Esophagus muscularis mucosa (tissue), 4 donors: ENCODE measurements at regions not wholly inside any gene's neighbourhood (a gene's known extent, or its start where the extent isn't known, plus 50 kb on each side); places are given as distances from the start of the nearest gene placed in this dataset.

Experiments
- EP300 ChIP-seq: sonication (generic); formaldehyde crosslinking; IDR thresholded peaks from one replicate; pipeline ENCODE4 v1.6.1; 2017; ENCODE audit warnings: antibody characterized with exemption
- POLR2A ChIP-seq: fragments of 450-650 bp; IDR thresholded peaks from one replicate; pipeline ENCODE4 v1.6.1; 2017; ENCODE audit warnings: antibody characterized with exemption, moderate library complexity, mild to moderate bottlenecking, low read depth
- POLR2AphosphoS5 ChIP-seq, 2 donors: sonication (generic); formaldehyde crosslinking; IDR thresholded peaks; one replicate each; pipeline ENCODE4 v1.6.1; 2017; ENCODE audit warnings: antibody characterized with exemption in 2 of 2
- TF ChIP-seq, protein P1 (sequence below), 3 experiments: fragments of 200-600 bp in 2 of 3; fragments of 450-650 bp in 1 of 3; sonication (generic) in 2 of 3; IDR thresholded peaks; one replicate each; pipeline ENCODE4 v1.5.1; 2017 to 2019; ENCODE audit warnings: antibody characterized with exemption in 3 of 3, mild to moderate bottlenecking in 2 of 3, moderate library complexity in 1 of 3

DNA sequence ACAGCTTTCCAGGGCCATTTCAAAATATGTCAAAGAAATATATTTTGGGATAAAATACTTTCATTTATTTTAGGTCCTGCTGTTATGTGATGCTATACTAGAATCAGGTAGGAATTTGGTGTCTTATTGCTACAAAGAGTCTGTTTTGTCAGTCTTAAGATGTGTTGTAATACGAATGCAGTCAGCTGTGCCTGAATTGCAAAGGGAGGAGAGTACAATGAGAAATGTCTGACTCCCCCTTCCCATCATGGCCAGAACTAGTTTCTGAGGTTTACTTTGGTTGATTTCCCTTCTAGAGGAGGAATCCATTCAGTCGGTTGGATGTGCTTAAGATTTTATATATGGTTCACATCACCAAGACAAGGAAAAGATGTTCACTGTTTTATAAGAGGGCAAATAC lies 75.7 kb upstream of the TNFSF18 start:
- TF ChIP-seq, protein P1, sequence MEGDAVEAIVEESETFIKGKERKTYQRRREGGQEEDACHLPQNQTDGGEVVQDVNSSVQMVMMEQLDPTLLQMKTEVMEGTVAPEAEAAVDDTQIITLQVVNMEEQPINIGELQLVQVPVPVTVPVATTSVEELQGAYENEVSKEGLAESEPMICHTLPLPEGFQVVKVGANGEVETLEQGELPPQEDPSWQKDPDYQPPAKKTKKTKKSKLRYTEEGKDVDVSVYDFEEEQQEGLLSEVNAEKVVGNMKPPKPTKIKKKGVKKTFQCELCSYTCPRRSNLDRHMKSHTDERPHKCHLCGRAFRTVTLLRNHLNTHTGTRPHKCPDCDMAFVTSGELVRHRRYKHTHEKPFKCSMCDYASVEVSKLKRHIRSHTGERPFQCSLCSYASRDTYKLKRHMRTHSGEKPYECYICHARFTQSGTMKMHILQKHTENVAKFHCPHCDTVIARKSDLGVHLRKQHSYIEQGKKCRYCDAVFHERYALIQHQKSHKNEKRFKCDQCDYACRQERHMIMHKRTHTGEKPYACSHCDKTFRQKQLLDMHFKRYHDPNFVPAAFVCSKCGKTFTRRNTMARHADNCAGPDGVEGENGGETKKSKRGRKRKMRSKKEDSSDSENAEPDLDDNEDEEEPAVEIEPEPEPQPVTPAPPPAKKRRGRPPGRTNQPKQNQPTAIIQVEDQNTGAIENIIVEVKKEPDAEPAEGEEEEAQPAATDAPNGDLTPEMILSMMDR (IDR thresholded peaks at IDR 0.05) = no peak
- TF ChIP-seq POLR2A = no peak
- TF ChIP-seq EP300 = no peak
- no peak for TF ChIP-seq POLR2AphosphoS5 (IDR thresholded peaks at IDR 0.05)
